GM18861 (cell line): ENCODE measurements at regions not wholly inside any gene's neighbourhood (a gene's known extent, or its start where the extent isn't known, plus 50 kb on each side); places are given as distances from the start of the nearest gene placed in this dataset.
"Not testable (repeated sequence)": the region's sequence is repeated elsewhere in the genome, so short reads cannot be mapped to it uniquely, and the experiment has no call there.

Source experiments
- ATAC-seq: cut with Tn5 transposase; IDR thresholded peaks from one replicate; pipeline ENCODE4 v1.9.1; 2021; ENCODE audit not compliant: unreplicated experiment

DNA sequence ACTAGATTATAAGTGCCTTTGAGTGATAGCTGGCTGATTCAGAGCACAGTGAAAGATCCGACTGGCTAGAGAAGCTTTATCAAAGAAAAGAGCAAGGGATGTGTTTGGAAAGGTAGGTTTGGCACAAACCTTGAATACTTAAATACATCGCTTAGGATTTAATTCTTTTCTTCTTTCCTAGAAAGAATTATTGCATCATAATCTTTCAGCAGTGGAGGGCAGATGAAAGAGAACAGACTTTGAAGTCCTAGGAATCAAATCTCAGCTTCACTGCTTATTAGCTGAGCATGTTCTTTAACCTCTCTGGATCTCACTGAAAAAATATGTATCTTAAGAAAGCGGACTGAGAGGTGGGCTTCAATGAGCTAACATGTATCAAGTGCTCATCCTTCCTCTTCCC, 122.8 kb downstream of the ZNF365 start:
- no peak for ATAC-seq

DNA sequence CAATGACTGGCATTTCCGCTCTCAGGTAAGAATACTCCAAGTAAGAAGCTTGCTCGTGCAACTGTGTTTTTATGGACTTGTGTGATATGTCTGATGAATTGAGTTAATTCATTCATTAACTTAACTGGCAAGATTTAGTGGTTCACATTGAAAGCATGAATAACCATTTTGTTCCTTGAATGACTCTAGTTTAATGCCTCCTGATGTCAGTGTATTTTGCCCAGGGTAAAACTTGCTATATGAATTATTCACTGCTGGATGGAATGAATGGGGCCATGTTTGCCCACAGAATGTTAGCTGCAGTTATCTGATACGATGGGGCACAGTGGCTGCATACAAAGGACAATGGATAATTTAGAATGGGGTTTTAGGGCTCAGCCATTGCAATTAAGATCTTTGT, 124.1 kb downstream of the ZNF365 start:
- ATAC-seq: no peak

DNA sequence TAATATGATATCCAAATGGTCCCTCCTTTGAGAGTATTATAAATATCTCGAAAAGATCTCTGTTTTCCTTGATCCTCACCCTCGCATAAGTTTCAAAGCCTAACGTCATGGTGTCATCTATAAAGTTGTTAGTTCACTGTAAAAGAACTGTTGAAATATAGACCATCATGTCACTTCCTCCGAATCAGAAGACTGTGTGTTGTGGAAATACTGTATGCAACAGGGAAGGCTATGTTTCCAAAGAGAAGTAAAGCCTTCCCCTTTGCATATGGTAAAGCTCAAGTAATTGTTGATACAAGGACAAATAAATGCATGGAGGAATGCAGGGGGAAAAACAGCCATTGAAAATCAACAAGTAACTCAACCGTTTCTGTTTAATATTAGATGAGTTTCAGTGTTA, 125.9 kb downstream of the ZNF365 start:
- not testable (repeated sequence) for ATAC-seq

DNA sequence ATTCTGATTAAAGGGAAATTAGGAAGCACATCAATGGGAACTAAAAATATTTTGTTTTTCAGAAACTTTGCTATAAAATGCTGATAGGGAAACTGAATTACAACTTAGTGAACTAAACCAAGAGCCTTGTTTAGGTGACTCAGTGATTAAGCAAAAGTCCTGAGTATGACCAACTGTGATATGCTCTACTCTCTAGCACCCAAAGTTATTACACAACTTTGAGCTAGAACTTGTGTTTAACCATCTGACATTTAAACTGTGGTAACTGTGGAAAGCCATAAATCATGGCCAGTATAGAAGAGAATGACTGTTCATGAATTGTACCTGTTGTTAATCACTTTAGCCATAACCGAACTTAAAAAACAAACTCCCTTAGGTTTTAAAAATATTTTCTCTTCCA, 127.4 kb downstream of the ZNF365 start:
- no peak for ATAC-seq

DNA sequence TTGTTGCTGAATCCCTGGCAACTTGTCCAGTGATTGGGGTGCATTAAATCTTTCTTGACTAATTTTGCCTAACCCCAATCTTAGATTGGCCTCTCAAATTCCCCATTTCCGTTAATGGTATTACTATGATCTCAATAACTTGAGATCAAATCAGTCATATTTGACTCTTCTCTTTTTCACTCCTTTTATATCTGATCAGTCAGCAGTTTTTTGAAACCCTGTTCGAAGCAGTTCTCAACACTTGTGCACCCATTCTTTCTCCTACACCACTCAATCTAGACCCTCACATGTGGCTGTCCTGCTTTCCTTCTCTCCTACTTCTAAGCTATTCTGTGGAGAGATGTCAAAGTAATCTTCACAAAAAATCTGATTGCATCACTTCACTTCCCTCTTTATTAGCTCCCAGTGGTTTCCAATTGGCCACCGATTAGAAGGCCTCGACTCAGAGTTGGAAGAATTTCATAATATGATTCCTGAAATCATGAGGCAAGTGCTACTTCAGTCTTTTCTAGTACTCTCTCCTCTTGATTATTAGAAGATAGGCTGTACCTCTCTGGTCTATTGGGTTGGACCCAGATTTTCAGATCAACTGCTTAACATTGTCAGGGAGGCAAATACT, 128.9 kb downstream of the ZNF365 start:
- ATAC-seq: no peak

DNA sequence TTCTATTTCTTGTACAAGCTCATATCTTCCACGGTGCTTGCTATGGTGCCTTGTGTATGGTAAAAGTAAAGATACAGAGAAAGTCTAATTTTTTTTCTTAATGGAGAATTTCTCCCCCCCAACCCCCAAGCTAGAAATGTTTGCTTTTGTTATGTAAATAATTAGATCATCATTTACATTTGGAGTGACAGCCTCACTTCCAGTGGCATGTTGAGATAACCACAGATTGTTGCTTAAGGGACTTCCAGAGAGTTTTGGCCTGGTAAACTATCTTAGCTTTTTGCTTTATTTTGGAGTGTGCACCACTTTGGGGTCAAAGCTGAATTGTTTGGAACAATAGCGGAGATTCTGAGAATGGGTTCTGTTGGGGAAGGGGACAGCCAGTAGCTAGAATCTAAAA, 129.7 kb downstream of the ZNF365 start:
- ATAC-seq: no peak

DNA sequence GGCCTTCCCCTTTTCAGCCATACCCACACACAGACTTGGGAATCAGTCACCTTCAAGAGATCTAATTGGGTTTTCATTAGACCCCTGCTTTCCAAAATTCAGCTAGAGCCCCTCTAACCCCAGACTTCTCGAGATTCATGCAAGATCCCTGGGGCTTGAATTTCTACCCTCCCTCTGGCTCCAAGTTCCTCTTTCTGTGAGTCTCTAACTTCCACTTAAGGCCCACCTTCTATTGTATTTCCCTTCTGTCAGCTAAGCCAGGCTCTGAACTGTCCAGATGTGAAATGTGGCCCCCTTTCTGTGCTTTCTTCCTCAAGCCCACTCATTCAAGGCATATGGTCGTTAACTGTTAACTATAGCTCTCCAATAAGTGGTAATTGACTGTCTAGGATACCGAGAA, 132.2 kb downstream of the ZNF365 start:
- ATAC-seq: no peak

DNA sequence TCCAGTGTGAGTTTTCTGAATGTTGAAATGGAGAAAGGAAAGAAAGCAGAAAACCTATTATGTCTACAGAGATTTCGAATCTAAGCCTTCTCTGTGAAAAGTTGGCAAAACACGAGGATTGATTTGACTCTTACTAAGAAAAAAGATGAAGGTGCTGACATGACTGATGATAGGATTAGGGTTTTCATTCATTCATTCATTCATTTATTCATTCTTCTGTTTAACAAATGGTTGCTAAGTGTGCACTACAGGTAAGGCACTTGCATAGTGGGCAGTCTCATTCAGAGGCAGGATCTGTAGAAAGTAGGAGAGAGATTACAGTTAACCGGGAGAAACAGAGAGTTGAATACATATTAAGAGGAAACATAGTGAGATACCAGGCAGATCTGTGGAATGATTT, 137.1 kb downstream of the ZNF365 start:
- ATAC-seq: no peak

DNA sequence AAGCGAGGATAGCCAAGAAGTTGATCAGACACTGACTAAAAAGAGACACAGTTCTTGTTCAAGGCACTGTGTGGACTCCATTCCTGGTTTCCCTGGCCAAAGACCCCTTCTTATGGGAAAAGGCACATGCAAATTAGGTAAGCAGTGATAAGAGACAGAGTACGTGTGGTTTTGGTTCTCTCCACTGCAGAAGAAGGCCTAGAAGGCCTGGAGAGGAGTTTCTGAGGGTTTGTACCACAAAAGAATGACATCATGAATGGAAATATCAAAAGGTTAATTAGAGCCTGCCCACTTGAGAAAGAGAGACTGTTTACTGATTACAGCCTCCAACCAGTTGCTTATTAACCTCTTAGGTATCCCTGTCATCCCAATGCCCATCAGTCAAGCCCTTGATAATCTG, 137.5 kb downstream of the ZNF365 start:
- peak; percentile 89 for ATAC-seq

DNA sequence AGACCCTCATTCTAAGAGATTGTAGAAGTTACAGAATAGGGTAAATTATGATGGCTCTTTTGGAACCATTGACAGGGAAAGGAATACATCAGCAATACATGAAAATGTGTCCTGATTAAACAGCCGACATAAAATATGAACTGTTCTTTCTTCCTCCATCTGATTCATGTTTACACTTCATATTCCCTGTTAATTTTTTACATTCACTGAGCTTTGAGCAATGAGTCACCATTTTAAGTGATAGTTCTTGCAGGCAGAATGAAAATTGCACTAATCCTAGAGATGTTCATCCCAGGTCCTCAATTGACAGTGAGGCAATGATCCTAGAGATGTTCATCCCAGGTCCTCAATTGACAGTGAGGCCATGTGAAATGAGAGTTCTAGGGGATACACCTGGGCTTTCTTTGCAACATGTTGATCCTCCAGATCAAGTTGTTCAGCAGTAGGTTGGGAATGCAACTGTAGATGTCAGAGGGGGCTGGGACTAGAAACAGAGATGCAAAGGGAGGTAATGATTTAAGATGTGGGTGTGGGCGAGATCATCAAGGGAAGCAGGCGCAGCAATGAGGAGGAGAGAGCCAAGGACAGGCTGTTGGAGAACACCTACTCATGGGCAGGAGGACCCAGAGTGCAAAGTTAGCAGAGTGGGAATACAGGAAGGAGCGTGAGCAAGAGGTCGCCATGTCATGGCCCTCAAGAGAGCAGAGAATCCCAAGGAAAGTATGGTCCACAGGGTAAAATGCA, 138.7 kb downstream of the ZNF365 start:
- ATAC-seq: no peak

DNA sequence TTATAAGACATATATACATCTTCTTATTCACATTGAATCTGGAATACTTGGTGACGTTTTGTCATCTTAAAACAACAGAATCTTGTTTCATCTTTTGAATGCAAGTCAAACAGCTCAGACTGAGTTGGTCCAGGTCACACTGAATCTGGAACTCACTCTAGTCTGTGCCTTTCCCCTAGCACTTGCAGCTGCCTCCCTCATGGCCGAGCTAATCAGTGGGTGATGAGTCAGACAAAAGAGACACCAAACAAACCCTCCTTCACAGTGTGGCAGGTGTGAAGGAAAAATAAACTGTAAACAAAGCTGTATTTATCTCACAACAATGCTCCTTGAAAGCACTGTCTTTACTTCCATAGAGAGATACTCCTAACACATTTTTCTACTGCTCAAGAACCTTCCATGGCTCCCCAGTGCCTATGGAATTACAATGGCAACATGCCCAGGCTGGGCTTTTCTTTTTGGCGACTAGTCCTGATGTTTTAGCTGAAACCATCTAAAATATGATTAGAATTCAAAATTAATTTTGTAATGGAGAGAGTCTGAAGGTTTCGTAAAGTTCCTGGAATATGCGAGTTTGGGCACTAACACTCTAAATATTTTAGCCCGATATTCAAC, 140.0 kb downstream of the ZNF365 start:
- no peak for ATAC-seq

DNA sequence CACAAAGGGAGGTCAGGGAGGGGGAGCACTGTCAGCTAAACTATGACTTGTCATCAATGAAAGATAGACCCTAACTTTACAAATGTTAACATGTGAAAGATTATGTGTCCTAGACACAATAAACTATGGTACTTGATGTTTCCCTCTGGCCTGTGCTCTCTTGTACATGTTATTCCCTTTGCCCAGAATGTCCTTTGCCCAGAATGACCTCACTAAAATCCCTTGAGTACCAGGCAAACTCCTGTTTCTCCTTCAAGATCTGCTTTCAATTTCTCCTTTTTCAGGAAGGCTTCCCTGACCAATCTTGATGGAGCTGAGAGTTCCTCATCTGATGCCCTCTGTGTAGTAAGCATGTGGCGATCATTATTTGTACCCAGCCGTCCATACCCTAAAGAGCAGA, 143.1 kb downstream of the ZNF365 start:
- no peak for ATAC-seq

DNA sequence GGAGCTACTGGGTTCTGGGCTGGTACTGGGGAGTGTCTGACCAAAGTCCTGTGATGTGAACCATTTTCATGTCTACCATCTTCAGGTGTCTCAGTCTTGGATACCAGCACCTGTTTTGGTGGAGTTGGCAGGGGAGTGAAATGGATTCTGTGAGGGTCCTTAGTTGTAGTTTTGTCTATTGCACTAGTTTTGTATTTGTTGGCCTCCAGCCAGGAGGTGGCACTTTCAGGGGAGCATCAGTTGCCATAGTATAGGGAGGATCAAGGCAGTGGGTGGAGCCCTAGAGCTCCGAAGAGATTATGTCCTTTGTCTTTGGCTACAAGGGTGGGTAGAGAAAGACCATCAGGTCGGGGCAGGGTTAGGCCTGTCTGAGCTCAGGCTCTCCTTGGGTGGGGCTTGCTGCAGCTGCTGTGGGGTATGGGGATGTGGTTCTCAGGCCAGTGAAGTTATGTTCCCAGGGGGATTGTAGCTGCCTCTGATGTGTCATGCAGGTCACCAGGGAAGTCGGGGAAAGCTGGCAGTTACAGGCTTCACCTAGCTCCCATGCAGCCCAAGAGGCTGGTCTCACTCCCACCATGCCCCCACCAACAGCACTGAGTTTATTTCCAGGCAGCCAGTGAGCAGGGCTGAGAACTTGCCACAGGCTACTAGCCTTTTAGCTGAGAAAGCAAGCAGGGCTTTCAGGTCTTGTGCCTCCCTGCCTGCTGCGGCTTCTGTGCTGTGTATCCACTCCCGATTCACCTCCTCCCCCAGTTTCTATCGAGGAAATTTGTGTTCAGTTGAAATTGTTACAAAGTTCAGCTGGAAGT, 153.1 kb downstream of the ZNF365 start:
- peak; percentile 41 for ATAC-seq

DNA sequence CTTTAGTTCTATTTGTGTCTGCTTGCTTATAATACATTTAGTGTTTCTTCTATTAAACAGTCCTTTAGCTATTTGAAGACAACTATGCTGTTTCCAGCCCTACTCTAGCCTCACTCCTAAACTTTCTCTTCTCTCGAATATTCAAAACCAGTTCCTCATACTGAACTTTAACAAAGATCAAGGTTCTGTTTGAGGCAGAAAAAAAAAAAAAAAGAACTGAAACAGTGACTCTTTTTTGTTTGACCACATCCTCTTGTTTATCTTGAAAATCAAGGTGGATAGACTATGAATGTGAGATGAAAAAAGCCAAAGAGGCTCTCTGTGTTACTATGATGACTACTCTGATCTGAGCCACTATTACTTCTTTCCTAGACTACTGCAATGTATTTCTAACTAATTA, 154.3 kb downstream of the ZNF365 start:
- ATAC-seq: peak; percentile 96

DNA sequence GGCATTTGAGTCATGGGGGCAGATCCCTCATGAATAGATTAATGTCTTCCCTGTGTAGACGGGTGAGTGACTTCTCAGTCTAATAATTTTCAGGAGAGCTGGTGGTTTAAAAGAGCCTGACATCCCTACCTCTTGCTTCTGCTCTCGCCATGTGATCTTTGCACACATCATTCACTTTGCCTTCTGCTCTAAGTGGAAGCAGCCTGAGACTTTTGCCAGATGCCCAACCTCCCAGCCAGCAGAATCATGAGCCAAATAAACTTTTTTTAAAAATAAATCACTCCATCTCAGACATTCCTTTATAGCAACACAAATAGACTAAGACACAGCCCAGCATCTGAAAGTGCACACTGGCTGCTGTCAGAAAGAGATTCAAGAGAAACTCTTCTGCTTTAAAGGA, 155.2 kb downstream of the ZNF365 start:
- ATAC-seq: no peak

DNA sequence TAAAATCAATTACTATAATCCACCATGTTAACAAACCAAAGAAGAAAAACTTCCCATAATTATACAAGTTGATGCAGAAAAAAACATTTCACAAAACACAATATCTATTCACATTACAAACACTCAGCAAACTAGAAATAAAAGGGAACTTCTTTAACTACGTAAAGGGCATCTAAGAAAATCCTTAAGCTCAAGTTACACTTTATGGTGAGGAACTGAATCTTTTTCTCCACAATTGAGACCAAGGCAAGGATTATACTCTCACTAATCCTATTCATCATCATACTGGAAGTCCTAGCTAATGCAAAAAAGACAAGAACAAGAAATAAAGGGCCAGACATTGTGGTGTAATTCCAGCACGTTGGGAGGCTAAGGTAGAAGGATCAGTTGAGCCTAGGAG, 159.9 kb downstream of the ZNF365 start:
- ATAC-seq: no peak

DNA sequence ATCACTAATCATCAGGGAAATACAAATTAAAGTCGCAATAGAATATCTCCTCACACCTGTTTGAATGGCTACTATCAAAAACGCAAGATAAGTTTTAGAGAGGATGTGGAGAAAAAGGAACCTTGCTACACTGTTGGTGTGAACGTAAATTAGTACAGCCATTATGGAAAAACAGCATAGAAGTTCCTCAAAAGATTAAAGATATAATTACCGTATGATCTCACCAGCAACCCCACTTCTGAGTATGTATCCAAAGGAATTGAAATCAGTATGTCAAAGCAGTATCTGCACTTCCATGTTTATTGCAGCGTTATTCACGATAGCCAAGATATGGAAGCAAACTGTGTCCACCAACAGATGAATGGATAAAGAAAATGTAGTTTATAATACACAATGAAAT, 164.4 kb downstream of the ZNF365 start:
- no peak for ATAC-seq

DNA sequence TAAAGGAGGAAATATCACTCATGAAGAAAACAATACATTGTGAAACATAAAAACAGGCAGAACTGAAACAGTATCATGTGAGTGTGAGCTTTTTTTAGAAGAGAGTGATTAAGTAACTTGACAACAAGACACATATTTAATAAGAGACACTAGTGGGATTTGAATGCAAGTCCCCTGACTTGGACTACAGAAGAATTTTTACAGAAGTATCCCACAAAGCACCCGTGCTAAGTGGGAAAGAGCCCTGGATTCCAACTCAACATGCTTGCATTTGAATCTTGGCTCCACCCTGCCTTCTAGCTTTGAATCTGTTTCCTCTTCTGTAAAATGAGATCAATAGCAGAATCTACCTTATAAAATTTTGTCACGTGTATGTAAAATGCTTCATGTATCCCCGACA, 166.2 kb downstream of the ZNF365 start:
- ATAC-seq: peak; percentile 82

DNA sequence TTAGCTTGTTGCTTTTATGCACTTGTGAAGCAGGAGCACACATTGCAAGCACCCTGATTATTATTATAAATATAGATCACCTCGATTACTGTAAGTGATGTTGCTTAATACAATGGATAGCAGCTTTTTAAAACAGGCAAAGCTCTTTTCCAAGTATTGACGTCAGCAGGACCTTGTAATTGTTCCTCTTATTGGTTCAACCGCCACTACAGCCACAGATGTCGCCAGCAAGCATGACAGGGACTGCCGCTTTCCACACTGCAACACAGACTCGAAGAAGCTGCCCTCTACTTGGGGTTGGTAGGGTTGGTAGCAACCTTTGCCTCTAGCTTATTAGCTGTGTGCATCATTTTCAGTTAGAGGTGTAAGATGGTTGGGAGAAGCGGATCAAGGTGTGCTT, 167.6 kb downstream of the ZNF365 start:
- no peak for ATAC-seq

DNA sequence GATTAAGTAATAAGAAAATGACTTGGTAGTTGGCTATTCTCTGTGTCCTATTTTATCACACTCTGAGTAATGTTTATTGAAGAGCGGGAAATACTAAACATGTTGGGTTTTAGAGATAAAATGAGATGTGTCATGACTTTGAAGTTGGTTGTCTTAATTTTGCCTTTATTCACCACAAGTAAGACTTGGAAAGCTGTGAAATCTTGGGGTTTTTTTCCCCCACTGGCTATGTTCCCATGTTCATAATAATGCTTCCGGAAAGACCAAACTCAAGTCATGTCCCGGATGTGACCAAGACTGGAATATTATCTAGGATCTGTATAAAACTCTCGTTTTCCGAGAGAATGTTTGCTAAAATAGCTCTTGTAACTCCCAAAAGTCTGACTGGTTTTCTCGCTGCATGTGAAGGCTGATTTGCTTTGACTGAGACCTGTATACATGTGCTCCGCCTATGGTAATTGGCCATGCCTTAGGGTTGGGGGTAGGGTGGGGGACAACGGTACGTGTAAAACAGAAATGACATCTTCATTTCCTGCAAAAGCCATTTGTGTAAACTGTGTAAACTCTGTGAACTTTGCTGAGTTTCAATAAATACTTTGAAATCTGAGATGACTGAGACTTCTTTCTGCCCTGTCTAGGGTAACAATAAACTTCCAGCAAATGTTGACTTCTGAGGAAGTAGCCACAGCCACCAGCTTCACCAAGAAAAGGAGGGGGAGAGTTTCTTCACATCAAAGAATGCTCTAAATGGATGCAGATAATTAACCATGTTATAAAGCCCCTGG, 169.6 kb downstream of the ZNF365 start:
- ATAC-seq: no peak
